Heart right ventricle (tissue), 16 donors: ENCODE measurements at regions not wholly inside any gene's neighbourhood (a gene's known extent, or its start where the extent isn't known, plus 50 kb on each side); places are given as distances from the start of the nearest gene placed in this dataset.
A peak's percentile ranks its signal among the peaks of the same experiment; 100 is the strongest.

Experiments used
- ATAC-seq, 8 donors: fragments of 200-7000 bp; cut with Tn5 transposase; one replicate each; pipeline ENCODE4 v1.9.1; 2020; ENCODE audit warnings: mild to moderate bottlenecking in 8 of 8, moderate library complexity in 8 of 8, moderate number of reproducible peaks in 1 of 8
- DNase-seq, 2 donors: peaks; one replicate each; pipeline ENCODE4 v3.0.0-alpha.2; 2020
- H3K27ac ChIP-seq, 10 donors: fragments of 200-600 bp; sonication (generic) in 2 of 10; one replicate each; pipeline versions ENCODE4 v1.5.0 to v1.8.0; 2020 to 2022; ENCODE audit warnings: mild to moderate bottlenecking in 3 of 10
- H3K27me3 ChIP-seq, 7 donors: fragments of 200-600 bp; one replicate each; pipeline ENCODE4 v1.8.0; 2021 to 2022; ENCODE audit warnings: mild to moderate bottlenecking in 2 of 7
- H3K36me3 ChIP-seq, 9 donors: fragments of 200-600 bp; sonication (generic) in 1 of 9; one replicate each; pipeline versions ENCODE4 v1.5.0 to v1.8.0; 2020 to 2022; ENCODE audit warnings: mild to moderate bottlenecking in 2 of 9
- H3K4me1 ChIP-seq, 9 donors: fragments of 200-600 bp; sonication (generic) in 1 of 9; one replicate each; pipeline versions ENCODE4 v1.5.0 to v1.8.0; 2020 to 2022; ENCODE audit warnings: mild to moderate bottlenecking in 4 of 9
- H3K4me3 ChIP-seq, 10 donors: fragments of 200-600 bp; sonication (generic) in 2 of 10; one replicate each; pipeline versions ENCODE4 v1.5.0 to v1.8.0; 2020 to 2022; ENCODE audit warnings: mild to moderate bottlenecking in 7 of 10, moderate library complexity in 2 of 10
- H3K9me3 ChIP-seq, 11 donors: fragments of 200-600 bp in 10 of 11; sonication (generic) in 2 of 11; one replicate each; pipeline versions ENCODE4 v1.5.0 to v1.8.0; 2013 to 2022; ENCODE audit warnings: mild to moderate bottlenecking in 2 of 11, control low read depth in 1 of 11, moderate library complexity in 1 of 11
- WGBS, 2 donors: extraction: QIAGEN DNeasy Blood & Tissue Kit; methylation state at CpG; one replicate each; pipeline ENCODE4 v1.1.7; 2013; ENCODE audit warnings: inconsistent platforms in 1 of 2; 5-methylcytosine and 5-hydroxymethylcytosine counted together
- intact Hi-C, 10 donors: fragments of 100-400 bp; cut with DNase I; formaldehyde crosslinking; loops; one replicate each; pipeline versions ENCODE4 v1.11.1 to v1.14.2; 2022
- TF ChIP-seq, protein P1 (sequence below), 9 donors: fragments of 200-600 bp; sonication (generic) in 2 of 9; IDR thresholded peaks; one replicate each; pipeline versions ENCODE4 v1.5.0 to v1.8.0; 2021 to 2022; ENCODE audit warnings: antibody characterized with exemption in 9 of 9, mild to moderate bottlenecking in 5 of 9, moderate library complexity in 1 of 9
- donor health status: Arrhythmogenic right ventricular cardiomyopathy.
- donor health status: ischemic (EF 13 %, LVEDD 7.1; RV severe dilation, severe dysfunction).
- donor health status: healthy with polysubstance abuse.
- donor health status: DM: no; HTN: yes; CAD: no.
- donor health status: DM: no; HTN: no; CAD: no.
- donor health status: ischemic (EF 25% LVEDD 6.9; RV normal size, moderate dysfunction).
- donor health status: ischemic (EF 25% LVEDD 5.7; RV mildly dilated, moderate dysfunction).
- donor health status: healthy.
- donor health status: DM: yes; HTN: yes; CAD: no.
- donor health status: Ischemic cardiomyopathy.
- donor health status: ischemic (EF 35%, LVEDD 5.7; RV mildly dilated, moderate dysfunction).
- donor health status: nonischemic (EF 11% LVEDD 7.7; RV severe dilation, severe dysfunction).
- donor health status: DM: yes; HTN: yes; CAD: no.
- donor health status: PGD.
- donor health status: ischemic (EF 29% LVEDD 5.4; RV normal size, mild dysfunction).
- donor health status: nonischemic (EF 23%, LVEDD 6.1; RV moderate dilation, normal function).

DNA sequence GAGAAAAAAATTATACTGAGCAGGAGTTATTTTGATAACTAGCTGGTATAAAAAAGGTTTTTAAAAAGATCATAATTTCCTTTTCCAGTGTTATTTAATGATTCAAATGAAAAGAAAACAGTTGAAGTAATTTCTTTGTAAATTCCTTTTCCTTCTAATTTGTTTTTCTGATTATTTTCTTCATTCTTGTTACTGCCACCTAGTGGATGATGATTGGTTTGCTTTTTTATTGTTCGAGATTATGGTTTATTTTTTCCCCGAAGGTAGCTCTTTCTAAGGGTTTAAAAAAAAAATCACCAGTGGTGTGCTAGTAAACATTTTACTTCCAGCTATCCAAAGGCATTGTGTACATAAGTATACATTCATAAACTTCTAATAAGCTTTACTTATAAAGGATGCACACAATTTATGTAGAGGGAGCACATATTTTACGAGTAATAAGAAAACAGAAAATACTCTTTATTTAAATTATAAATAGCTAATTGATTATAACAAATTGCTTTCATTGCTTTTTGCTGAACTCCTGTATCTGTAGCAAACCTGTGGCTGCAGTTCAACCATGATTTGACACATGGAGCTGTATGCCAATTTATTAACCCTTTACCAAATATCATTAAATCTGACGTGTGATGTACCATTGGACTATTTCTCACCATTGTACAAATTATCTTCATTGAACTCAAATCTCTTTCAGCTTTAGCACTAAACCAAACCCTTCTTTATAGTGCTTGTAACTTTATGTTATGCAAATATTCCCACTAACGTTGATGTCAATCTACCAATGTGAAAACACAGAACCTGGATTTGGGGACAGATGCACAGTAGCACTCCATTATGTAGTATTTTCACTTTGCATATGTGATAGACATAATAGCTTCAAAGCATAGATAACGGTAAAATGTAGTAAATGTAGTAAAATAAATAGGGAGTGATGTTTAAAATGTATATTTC is 97.8 kb upstream of the ANK2 start:
- Histone ChIP-seq H3K27me3 (no peaks in the 10 kb centered on the region), H3K36me3 (no peaks in the 10 kb centered on the region), H3K9me3 (no peaks in the 10 kb centered on the region), H3K4me1 (peaks cover 0 to 6% (median 0%) of the 10 kb centered on the region in 9 donors), H3K4me3 (no peak overlapping the region), H3K27ac (no peak overlapping the region)
- DNase-seq = no peak
- TF ChIP-seq, protein P1, sequence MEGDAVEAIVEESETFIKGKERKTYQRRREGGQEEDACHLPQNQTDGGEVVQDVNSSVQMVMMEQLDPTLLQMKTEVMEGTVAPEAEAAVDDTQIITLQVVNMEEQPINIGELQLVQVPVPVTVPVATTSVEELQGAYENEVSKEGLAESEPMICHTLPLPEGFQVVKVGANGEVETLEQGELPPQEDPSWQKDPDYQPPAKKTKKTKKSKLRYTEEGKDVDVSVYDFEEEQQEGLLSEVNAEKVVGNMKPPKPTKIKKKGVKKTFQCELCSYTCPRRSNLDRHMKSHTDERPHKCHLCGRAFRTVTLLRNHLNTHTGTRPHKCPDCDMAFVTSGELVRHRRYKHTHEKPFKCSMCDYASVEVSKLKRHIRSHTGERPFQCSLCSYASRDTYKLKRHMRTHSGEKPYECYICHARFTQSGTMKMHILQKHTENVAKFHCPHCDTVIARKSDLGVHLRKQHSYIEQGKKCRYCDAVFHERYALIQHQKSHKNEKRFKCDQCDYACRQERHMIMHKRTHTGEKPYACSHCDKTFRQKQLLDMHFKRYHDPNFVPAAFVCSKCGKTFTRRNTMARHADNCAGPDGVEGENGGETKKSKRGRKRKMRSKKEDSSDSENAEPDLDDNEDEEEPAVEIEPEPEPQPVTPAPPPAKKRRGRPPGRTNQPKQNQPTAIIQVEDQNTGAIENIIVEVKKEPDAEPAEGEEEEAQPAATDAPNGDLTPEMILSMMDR (IDR thresholded peaks at IDR 0.05) = peak in 8 of 9 donors; percentile 24 to 71 (median 62)
- intact Hi-C loops = loop anchor here in 1 of 10 donors (10.0 kb wide), 1 partner anchor 133 kb away; no protein-coding TSS in a partner anchor
- 57 to 61% methylated on average over 6 of the region's 6 CpGs for WGBS, 2 donors
- no peak for ATAC-seq

DNA sequence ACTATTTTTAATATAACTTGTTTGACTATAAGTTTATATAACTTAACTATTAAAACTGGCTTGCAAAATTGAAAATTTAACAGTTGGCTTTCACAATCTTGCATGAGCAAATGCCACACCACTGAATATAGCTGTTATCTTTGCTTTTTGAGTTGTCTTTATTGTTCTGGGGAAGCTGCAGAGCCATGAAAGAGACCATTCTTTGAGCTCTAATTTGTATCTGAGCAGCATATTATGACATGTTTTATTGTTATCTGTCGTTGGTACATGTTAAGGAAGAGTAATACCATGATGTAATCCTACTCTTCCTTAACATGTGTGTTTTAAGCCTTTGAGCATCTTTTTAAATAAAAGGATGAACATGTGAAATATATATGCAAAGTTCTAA is 97.1 kb upstream of the ANK2 start:
- ATAC-seq = no peak
- peaks cover 0 to 6% (median 0%) of the 10 kb centered on the region in 9 donors for H3K4me1 ChIP-seq
- no peak overlapping the region for H3K27ac ChIP-seq
- no peaks in the 10 kb centered on the region for H3K36me3 ChIP-seq
- no peaks in the 10 kb centered on the region for H3K27me3 ChIP-seq
- no peaks in the 10 kb centered on the region for H3K9me3 ChIP-seq
- TF ChIP-seq, protein P1 (IDR thresholded peaks at IDR 0.05) = no peak
- intact Hi-C loops = loop anchor here in 1 of 10 donors (10.0 kb wide), 1 partner anchor 132 kb away; no protein-coding TSS in a partner anchor
- DNase-seq = no peak
- 38 to 42% methylated on average over 1 of the region's 1 CpG for WGBS, 2 donors
- H3K4me3 ChIP-seq = no peak overlapping the region

DNA sequence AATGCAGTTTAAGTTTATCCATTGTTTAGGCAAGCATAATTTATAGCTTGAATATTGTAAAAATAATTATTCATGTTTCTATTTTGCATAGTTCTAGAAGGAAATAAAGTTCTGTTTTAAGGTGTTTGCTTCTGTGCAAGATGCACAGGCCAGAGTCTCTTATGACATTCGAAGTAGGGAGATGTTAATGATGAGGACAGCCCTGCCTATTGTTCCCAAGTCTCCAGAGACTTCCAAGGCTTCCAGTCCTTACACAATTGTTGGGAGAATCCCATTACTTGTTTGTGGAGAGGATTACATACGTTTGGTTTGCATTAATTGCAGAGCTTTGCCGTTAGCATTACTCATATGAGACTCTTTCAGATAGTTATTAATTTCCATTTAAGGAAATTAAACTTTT is 96.2 kb upstream of the ANK2 start:
- DNase-seq (no peak), ATAC-seq (no peak)
- Histone ChIP-seq H3K27me3 (no peaks in the 10 kb centered on the region), H3K27ac (no peak overlapping the region), H3K4me3 (no peak overlapping the region), H3K4me1 (peaks cover 0 to 6% (median 0%) of the 10 kb centered on the region in 9 donors), H3K36me3 (no peaks in the 10 kb centered on the region), H3K9me3 (no peaks in the 10 kb centered on the region)
- TF ChIP-seq, protein P1 (IDR thresholded peaks at IDR 0.05) = no peak
- WGBS, 2 donors = 61 to 65% methylated on average over 3 of the region's 3 CpGs
- intact Hi-C loops = loop anchor here in 1 of 10 donors (10.0 kb wide), 1 partner anchor 132 kb away; no protein-coding TSS in a partner anchor

DNA sequence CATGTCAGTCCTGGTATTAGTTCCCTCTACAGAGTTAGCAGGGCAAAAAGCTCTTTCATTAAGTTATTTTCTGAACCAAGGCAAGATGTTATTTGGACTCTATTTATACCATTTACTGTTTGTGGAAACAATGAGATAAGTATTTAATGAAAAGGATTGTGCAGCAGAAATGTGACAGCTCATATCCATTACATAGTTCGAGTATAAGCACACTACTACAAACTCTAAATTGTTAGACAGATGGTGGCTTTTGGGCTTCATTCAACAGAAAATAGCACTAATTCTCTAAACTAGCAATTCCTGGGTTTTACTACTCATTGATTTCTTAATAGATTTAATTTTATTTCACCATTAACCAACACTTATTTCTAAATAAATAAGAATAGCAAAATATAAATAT is 95.2 kb upstream of the ANK2 start:
- Histone ChIP-seq H3K36me3 (no peaks in the 10 kb centered on the region), H3K9me3 (no peaks in the 10 kb centered on the region), H3K4me1 (peaks cover 0 to 6% (median 0%) of the 10 kb centered on the region in 9 donors), H3K27ac (no peak overlapping the region), H3K27me3 (no peaks in the 10 kb centered on the region), H3K4me3 (no peak overlapping the region)
- DNase-seq (no peak), ATAC-seq (no peak)
- intact Hi-C loops = loop anchor here in 1 of 10 donors (10.0 kb wide), 1 partner anchor 131 kb away; no protein-coding TSS in a partner anchor
- TF ChIP-seq, protein P1 (IDR thresholded peaks at IDR 0.05) = no peak
- WGBS, 2 donors = 23 to 30% methylated on average over 1 of the region's 1 CpG
